ENCODE measurements at regions not wholly inside any gene's neighbourhood (a gene's known extent, or its start where the extent isn't known, plus 50 kb on each side); places are given as distances from the start of the nearest gene placed in this dataset.

DNA sequence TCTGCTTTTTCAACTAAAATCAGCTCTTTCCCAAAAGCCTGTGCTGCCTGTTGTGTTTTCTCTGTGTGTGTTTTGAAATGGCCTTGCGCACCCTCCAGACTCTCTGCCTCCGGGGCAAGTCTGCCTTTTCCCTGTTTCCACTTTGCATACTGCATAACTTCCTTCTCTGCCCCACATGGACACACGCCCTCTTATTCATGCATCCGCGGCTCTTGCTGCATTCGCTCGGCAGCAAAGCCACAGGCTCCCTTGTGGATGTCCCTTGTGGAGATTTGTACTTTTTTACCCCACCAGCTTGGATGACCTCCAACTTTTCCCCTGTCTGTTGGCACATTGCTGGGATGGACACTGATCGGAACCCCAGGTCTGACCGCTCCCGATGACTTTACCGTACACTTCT lies 147.6 kb downstream of the ADSS2 start:
- TF ChIP-seq YY1 (IDR thresholded peaks at IDR 0.05; ENCODE audit: insufficient read depth, insufficient read length) (no peak), SUZ12 (IDR thresholded peaks at IDR 0.05; ENCODE audit: extremely low read depth, insufficient read depth, insufficient read length) (no peak), ZNF274 (IDR thresholded peaks at IDR 0.05; ENCODE audit: low read depth, low read length) (no peak)

Data from NT2/D1 (cell line).